Right lobe of liver (tissue), 6 donors: ENCODE measurements at regions not wholly inside any gene's neighbourhood (a gene's known extent, or its start where the extent isn't known, plus 50 kb on each side); places are given as distances from the start of the nearest gene placed in this dataset.

Experiments used
- ATAC-seq, 4 donors: fragments of 200-7000 bp; cut with Tn5 transposase; one replicate each; pipeline ENCODE4 v1.9.1; 2020; ENCODE audit warnings: mild to moderate bottlenecking in 4 of 4, moderate library complexity in 4 of 4
- DNase-seq, 3 donors: peaks; one replicate each; pipeline ENCODE4 v3.0.0-alpha.2; 2020
- H3K27ac ChIP-seq, 3 donors: fragments of 200-600 bp; one replicate each; pipeline ENCODE4 v1.8.0; 2022
- H3K27me3 ChIP-seq, 2 donors: fragments of 200-600 bp; one replicate each; pipeline ENCODE4 v1.8.0; 2022
- H3K36me3 ChIP-seq, 4 donors: fragments of 200-600 bp; sonication (generic) in 1 of 4; one replicate each; pipeline versions ENCODE4 v1.5.1 to v1.8.0; 2017 to 2022; ENCODE audit warnings: control low read depth in 1 of 4
- H3K4me1 ChIP-seq, 4 donors: fragments of 200-600 bp; sonication (generic) in 1 of 4; one replicate each; pipeline versions ENCODE4 v1.5.1 to v1.8.0; 2017 to 2022; ENCODE audit warnings: control low read depth in 1 of 4
- H3K4me3 ChIP-seq, 3 donors: fragments of 200-600 bp; one replicate each; pipeline ENCODE4 v1.8.0; 2022
- H3K9me3 ChIP-seq, 4 donors: fragments of 200-600 bp; sonication (generic) in 1 of 4; one replicate each; pipeline versions ENCODE4 v1.5.1 to v1.8.0; 2017 to 2022; ENCODE audit warnings: control low read depth in 1 of 4
- CTCF ChIP-seq, 4 donors: fragments of 200-600 bp in 3 of 4; fragments of 450-650 bp in 1 of 4; IDR thresholded peaks; one replicate each; pipeline versions ENCODE4 v1.5.1 to v1.8.0; 2016 to 2022; ENCODE audit warnings: antibody characterized with exemption in 4 of 4, mild to moderate bottlenecking in 2 of 4
- POLR2A ChIP-seq: fragments of 450-650 bp; IDR thresholded peaks from one replicate; pipeline ENCODE4 v1.6.1; 2017; ENCODE audit warnings: antibody characterized with exemption, mild to moderate bottlenecking
- WGBS: methylation state at CpG from one replicate; pipeline ENCODE4 v1.1.6; 2018; ENCODE audit warnings: low coverage, low lambda C conversion rate; ENCODE audit not compliant: insufficient coverage; ENCODE audit errors: missing lambda C conversion rate; 5-methylcytosine and 5-hydroxymethylcytosine counted together
- intact Hi-C, 2 donors: fragments of 100-400 bp; cut with DNase I; formaldehyde crosslinking; loops; one replicate each; pipeline versions ENCODE4 v1.11.2 to v1.14.1; 2022
- donor health status: DM: no; HTN: yes; CAD: no.
- donor health status: DM: no; HTN: no; CAD: no.
- donor health status: DM: no; HTN: no; CAD: no.
- donor health status: DM: no; HTN: yes; CAD: no.
- donor health status: DM: no; HTN: yes; CAD: no.

- peak in 2 of 4 donors; percentile 55 to 57 for ATAC-seq
- no peak for DNase-seq
- TF ChIP-seq POLR2A: no peak
- no peak for TF ChIP-seq CTCF (IDR thresholded peaks at IDR 0.05)
- H3K27ac ChIP-seq: no peak overlapping the region
- no peak overlapping the region for H3K4me3 ChIP-seq
- intact Hi-C loops: no loop called here
- H3K27me3 ChIP-seq: no peaks in the 10 kb centered on the region
- H3K36me3 ChIP-seq: no peaks in the 10 kb centered on the region
- no peaks in the 10 kb centered on the region for H3K4me1 ChIP-seq
- H3K9me3 ChIP-seq: no peaks in the 10 kb centered on the region
- WGBS: 21% methylated on average over 2 of the region's 2 CpGs
These were observed 214.0 kb upstream of the TMEM72 start for GRCh38 chr10:44697116-44697515.

GRCh38 chr10:44702531-44702930 lies 208.6 kb upstream of the TMEM72 start:
- H3K9me3 ChIP-seq: peaks cover 0 to 5% (median under 1%) of the 10 kb centered on the region in 4 donors
- no peaks in the 10 kb centered on the region for H3K4me1 ChIP-seq
- no peak overlapping the region for H3K27ac ChIP-seq
- ATAC-seq (no peak), DNase-seq (no peak)
- intact Hi-C loops: no loop called here
- no peaks in the 10 kb centered on the region for H3K27me3 ChIP-seq
- no peaks in the 10 kb centered on the region for H3K36me3 ChIP-seq
- WGBS: 78% methylated on average over 1 of the region's 1 CpG
- H3K4me3 ChIP-seq: no peak overlapping the region
- TF ChIP-seq POLR2A: no peak

- Histone ChIP-seq H3K4me3 (no peak overlapping the region), H3K4me1 (no peaks in the 10 kb centered on the region), H3K9me3 (peaks cover 0 to 5% (median under 1%) of the 10 kb centered on the region in 4 donors), H3K36me3 (no peaks in the 10 kb centered on the region), H3K27me3 (no peaks in the 10 kb centered on the region), H3K27ac (no peak overlapping the region)
- no peak for ATAC-seq
- TF ChIP-seq CTCF (IDR thresholded peaks at IDR 0.05) (no peak), POLR2A (no peak)
- DNase-seq: no peak
- intact Hi-C loops: no loop called here
- WGBS: 44% methylated on average over 6 of the region's 6 CpGs
These were observed 207.6 kb upstream of the TMEM72 start for GRCh38 chr10:44703241-44704155.

GRCh38 chr10:44704616-44705015 lies 206.5 kb upstream of the TMEM72 start:
- peaks cover 0 to 5% (median under 1%) of the 10 kb centered on the region in 4 donors for H3K9me3 ChIP-seq
- 83% methylated on average over 1 of the region's 1 CpG for WGBS
- no peaks in the 10 kb centered on the region for H3K4me1 ChIP-seq
- H3K36me3 ChIP-seq: no peaks in the 10 kb centered on the region
- H3K4me3 ChIP-seq: no peak overlapping the region
- no peak for DNase-seq
- no peak overlapping the region for H3K27ac ChIP-seq
- intact Hi-C loops: loop anchor here in 1 of 2 donors (5.0 kb wide), 1 partner anchor 148 kb away; no protein-coding TSS in a partner anchor
- TF ChIP-seq POLR2A (no peak), CTCF (IDR thresholded peaks at IDR 0.05) (no peak)
- H3K27me3 ChIP-seq: no peaks in the 10 kb centered on the region
- ATAC-seq: no peak

GRCh38 chr10:44706745-44707144 lies 204.4 kb upstream of the TMEM72 start:
- Histone ChIP-seq H3K36me3 (no peaks in the 10 kb centered on the region), H3K27me3 (no peaks in the 10 kb centered on the region), H3K4me3 (no peak overlapping the region), H3K4me1 (no peaks in the 10 kb centered on the region), H3K9me3 (peaks cover 0 to 5% (median under 1%) of the 10 kb centered on the region in 4 donors), H3K27ac (no peak overlapping the region)
- intact Hi-C loops: loop anchor here in 1 of 2 donors (5.0 kb wide), 1 partner anchor 146 kb away; no protein-coding TSS in a partner anchor
- DNase-seq: no peak
- no peak for ATAC-seq
- TF ChIP-seq CTCF (IDR thresholded peaks at IDR 0.05) (no peak), POLR2A (no peak)
